ENCODE measurements at regions not wholly inside any gene's neighbourhood (a gene's known extent, or its start where the extent isn't known, plus 50 kb on each side); places are given as distances from the start of the nearest gene placed in this dataset.

DNA sequence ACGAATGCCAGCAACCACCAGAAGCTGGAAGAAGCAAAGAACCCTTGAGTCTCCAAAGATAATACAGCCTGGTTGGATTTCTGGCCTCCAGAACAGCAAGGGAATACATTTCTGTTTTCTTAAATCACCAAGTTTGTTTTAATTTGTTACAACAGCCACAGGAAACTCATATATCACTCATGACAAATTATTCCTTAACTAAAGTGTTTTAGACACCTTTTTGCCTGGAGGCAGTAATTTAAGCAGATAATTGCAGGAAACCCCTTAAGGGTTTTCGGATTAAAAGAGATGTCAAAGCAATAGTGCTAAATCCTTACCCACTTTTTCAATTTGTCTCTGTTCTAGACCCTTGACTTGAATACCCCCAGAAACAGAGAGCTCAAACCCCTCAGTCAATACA is 1050.0 kb downstream of the EPHA7 start:
- DNase-seq = no peak

DNA sequence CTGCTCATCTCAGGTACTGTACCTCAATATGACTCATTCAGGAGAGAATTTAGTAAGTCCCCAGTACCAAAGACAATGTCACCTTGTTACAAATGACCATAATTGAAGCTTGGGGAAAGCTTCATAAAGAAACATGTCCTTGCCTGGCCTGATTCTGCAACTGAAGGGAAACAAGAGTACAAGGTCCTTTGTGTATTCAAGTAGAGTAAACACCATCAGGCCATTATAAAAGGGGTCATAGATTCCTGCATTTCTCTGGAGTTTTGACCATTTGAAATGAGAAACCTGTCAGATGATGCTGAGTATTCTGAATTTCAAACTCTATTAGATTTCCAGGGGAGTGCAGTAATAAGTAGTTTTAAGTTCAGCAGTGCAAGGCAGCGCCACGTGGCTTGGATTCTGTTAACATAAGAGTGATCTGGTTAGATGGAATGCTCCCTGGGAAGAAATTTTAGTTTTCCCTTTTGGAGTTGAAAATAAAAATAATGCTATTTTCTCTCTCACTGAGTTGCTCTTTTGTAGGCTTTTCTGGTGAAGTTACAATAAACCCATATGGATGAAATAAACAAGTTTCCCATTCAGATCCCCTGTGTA is 1054.3 kb downstream of the EPHA7 start:
- no peak for DNase-seq

GRCh38 chr6:92363111-92363510 is 1056.2 kb downstream of the EPHA7 start:
- no peak for DNase-seq

DNA sequence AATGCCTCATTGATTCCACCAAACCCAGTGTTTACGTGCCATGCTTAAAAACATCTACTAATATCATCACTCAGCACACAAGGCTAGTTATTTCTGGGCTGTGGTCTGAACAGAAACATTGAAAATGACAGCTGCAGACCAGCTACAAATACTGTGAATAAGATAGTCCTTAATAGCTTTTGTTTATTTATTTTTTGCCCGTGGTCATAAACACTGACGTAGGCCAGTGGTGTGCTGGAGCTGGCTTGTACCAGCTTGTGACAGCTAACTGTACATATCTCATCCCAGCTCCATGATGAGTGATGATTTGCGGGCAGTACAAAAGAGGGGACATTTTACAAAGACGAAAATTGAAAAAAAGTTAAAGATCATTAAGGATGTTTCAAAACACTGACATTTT is 1057.0 kb downstream of the EPHA7 start:
- no peak for DNase-seq

DNA sequence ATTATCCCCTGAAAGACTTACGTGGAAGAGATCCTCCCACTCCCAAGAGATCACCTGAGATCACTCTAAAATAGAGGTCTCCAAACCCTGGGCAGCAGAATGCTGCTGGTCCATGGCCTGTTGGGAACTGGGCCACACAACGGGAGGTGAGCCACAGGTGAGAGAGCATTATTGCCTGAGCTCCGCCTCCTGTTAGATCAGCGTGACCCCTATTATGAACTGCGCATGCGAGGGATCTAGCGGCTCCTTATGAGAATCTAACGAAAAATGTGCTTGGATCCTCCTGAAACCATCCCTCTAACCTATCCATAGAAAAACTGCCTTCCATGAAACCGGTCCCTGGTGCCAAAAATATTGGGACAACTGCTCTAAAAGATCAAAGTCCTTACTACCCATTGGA is 1057.4 kb downstream of the EPHA7 start:
- no peak for DNase-seq

DNA sequence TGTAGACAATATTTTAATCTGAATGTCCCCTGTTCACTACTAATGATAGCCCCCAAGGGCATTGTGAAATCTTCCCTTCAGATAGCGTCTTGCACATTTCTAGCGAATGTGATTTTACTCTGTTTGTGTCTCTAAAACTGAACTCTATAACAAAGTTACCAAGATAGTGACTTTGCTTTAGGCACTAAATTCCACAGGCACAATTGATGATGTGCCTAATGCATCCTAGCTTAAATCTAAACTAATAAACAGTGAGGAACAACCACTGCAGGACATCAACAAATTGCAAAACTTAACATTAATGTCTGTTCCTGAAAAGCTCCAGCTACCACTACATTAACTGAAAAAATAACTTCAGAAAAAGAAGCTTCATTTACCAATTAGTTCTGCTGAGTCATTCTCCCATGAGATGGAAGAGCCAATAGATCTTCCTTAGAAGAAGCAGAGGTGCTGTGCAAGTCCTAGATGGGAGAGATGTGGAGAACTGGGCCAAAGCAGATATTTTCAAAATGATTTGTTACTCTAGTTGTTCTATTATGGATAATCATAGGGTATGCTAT is 1065.0 kb downstream of the EPHA7 start:
- no peak for DNase-seq

DNA sequence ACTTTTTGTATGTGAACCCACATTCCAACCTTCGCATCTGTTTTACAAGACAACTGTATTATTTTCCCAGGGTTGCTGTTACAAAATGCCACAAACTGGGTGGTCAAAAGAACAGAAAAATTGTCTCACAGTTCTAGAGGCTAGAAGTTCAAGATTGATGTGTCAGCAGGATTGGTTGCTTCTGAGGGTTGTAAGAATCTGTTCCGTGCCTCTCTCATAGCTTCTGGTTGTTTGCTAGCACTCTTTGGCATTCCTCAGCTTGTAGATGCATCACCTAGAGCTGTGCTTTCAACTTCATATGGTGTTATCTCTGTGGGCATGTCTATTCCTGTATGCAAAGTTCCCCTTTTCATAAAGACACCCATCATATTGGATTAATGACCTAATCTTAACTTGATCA is 1067.2 kb downstream of the EPHA7 start:
- no peak for DNase-seq

GRCh38 chr6:92341201-92341600 is 1078.2 kb downstream of the EPHA7 start:
- DNase-seq = no peak

DNA sequence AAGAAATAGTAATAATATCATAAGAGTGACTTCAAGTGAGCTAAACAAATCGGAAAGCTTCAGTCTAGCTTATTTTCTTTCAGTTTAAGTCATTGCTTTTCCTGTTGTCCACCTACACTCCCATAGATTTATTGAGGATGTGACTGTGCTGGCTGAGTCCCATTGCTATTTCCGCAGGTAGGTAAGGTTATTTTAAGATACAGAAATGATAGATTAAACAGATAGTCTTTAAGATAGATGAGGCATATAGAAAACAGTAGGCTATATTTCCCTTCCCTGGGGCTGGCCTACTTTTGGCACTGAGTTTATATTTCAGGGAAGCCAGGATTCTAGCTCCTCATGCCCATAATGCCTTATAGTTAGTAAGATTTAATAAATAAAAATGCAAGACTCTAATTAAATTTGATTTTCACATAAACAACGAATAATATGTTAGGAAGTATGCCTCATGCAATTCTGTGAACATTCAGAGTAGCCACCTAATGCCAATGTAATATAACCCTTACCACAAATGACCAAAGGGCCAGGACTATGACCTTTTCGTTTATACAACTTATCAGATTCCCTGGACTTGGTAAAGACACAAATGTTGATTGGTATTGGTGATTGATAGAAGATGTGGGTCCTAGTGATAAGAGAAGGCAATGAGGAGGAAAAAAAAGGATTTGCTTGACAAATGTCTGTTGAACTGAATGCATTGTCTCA is 1079.3 kb downstream of the EPHA7 start:
- DNase-seq = no peak

- no peak for DNase-seq
These were observed 1081.8 kb downstream of the EPHA7 start for GRCh38 chr6:92337571-92337970.

- DNase-seq = no peak
These were observed 1090.0 kb downstream of the EPHA7 start for GRCh38 chr6:92329208-92329847.

DNA sequence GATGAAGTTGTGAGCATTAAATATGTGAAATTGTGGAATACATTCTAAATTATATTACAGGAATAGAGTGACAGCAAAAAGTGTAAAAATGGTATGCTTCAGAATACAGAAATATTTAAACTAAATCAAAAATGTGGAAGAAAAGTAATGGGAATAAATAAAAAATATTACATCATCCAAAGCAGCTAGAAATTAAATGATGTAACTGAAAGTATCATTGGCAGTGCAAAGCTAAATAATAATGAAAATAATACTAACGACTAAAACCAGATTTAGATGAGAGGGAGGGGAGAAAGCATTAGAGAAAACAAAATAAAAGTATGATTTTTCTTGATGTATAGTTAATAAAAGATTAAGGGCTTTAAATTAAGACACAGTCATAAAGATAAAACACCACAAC is 1104.0 kb downstream of the EPHA7 start:
- DNase-seq = no peak

- DNase-seq = no peak
These were observed 1122.3 kb downstream of the EPHA7 start for GRCh38 chr6:92297101-92297500.

GRCh38 chr6:92292067-92292466 is 1127.3 kb downstream of the EPHA7 start:
- DNase-seq = no peak

- no peak for DNase-seq
These were observed 1129.5 kb downstream of the EPHA7 start for GRCh38 chr6:92289831-92290230.

DNA sequence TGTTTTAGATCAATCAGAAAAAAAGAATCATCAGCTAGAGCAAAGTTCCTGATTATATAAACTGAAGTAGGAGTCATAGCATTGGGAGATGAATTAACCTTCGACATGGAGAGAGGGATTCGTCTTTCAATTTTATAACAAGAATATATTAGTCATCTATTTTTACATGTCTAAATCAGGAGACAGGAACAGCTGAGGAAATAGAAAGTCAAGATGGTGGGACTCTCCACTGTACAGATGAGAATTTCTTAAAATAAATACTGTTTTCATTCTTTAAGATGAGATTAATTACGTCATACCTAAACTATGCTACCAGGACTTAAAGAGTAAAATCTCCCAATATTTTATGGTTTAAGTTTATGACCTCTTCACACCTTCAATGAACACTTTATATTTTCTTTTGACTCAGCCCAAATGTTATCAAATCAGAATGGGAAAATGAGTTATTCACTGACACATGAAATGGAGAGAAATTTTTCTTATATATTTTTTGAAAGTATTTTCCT is 1137.7 kb downstream of the EPHA7 start:
- DNase-seq = no peak

DNA sequence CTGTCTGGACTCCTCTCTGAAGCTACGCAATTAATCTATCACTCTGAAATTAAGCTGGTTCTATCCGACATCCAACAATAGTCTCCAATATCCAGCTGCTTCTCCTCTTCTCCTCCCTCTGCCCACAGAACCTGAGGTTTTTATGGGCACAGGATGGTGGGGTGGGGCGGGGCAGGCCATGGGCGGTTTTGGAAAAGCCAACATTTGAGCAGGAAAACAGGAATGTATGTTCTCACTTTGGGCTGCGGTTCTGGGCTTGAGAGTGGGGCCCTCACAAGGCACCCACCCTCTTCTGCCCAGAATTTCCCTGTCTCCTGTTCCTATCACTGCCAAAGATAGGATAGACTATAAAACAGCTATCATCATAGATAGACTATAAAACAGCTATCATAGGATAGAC is 1144.2 kb downstream of the EPHA7 start:
- no peak for DNase-seq

GRCh38 chr6:92274588-92274987 is 1144.8 kb downstream of the EPHA7 start:
- DNase-seq = no peak

DNA sequence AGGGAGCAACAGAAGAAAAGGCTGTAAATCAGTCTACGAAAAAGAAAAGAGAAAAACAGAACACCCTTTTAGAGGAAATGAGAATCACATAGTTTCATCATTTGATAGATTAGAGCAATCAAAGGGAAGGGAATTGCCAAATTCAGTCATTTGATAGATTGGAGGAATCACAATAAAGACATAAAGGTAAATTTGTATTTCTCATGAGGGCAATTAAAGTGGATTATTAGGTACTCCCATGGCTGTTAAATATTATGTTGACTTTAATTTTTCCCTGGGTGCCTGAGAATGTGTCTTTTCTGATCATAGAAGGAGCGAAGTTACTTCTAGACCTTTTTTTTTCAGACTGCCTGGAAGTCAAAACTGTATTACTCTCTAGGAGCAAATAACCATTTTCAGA is 1145.7 kb downstream of the EPHA7 start:
- DNase-seq = no peak

- no peak for DNase-seq
These were observed 1148.3 kb downstream of the EPHA7 start for GRCh38 chr6:92271091-92271490.

GRCh38 chr6:92270365-92270764 is 1149.0 kb downstream of the EPHA7 start:
- no peak for DNase-seq

DNA sequence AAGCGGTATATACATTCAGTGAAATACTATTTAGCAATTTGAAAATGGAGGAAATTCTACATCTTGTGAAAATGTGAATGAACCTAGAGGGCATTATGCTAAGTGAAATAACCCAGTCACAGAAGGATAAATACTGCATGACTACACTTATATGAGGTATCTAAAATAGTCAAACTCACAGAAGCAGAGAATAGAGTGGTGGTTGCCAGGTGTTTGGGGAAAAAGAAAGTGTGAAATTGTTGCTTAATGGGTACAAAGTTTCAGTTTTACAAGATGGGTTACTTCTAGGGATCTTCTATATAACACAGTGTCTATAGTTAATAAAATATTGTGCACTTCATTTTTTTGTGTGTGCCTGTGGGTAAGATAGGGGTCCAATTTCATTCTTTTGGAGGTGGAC is 1152.0 kb downstream of the EPHA7 start:
- no peak for DNase-seq

GRCh38 chr6:92263864-92264263 is 1155.5 kb downstream of the EPHA7 start:
- DNase-seq = no peak

DNA sequence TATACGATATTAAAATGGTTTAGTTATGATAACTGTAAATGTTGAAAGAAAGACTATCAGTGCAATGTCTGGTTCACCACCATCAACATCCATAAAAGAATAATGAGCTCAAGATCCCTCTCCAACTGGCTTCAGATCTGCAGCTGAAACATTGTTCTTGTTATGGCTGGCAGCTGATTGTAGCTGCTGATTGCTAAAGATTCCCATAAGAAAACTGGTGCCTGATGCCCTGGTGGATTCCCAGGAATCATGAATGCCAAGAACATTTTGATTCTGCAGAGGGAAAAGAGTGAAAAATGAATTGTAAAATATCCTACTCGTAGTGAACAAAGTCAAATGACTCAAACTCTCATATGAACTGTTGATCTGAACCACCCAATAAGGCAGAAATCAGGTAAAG is 1160.2 kb downstream of the EPHA7 start:
- DNase-seq = no peak
